CD4-positive, alpha-beta T cell treated with Interleukin-4 for 1 hour (primary cell): ENCODE measurements at regions not wholly inside any gene's neighbourhood (a gene's known extent, or its start where the extent isn't known, plus 50 kb on each side); places are given as distances from the start of the nearest gene placed in this dataset.
"Not testable (repeated sequence)": the region's sequence is repeated elsewhere in the genome, so short reads cannot be mapped to it uniquely, and the experiment has no call there.

ENCODE experiments used
- DNase-seq, 2 donors: peaks; one replicate each; pipeline ENCODE4 v3.0.0-alpha.2; 2020 to 2022

GRCh38 chr14:58755031-58755925 lies 117.5 kb downstream of the DACT1 start:
- DNase-seq = no peak

- DNase-seq = no peak
These were observed 122.4 kb downstream of the DACT1 start for GRCh38 chr14:58760121-58760520.

GRCh38 chr14:58762629-58763028 lies 124.9 kb downstream of the DACT1 start:
- no peak for DNase-seq

GRCh38 chr14:58763210-58763609 lies 125.4 kb downstream of the DACT1 start:
- no peak for DNase-seq

- no peak for DNase-seq
These were observed 127.7 kb downstream of the DACT1 start for GRCh38 chr14:58765418-58765831.

- DNase-seq = no peak
These were observed 128.1 kb downstream of the DACT1 start for GRCh38 chr14:58765843-58766242.

- DNase-seq = no peak
These were observed 131.4 kb downstream of the DACT1 start for GRCh38 chr14:58769011-58769643.

GRCh38 chr14:58769771-58770170 lies 132.0 kb downstream of the DACT1 start:
- DNase-seq = no peak

- no peak for DNase-seq
These were observed 132.8 kb downstream of the DACT1 start for GRCh38 chr14:58770491-58770982.

- DNase-seq = no peak
These were observed 133.3 kb downstream of the DACT1 start for GRCh38 chr14:58771016-58771415.

GRCh38 chr14:58772116-58772515 lies 134.4 kb downstream of the DACT1 start:
- no peak for DNase-seq

- DNase-seq = no peak
These were observed 135.2 kb downstream of the DACT1 start for GRCh38 chr14:58772794-58773620.

GRCh38 chr14:58774531-58774930 lies 136.8 kb downstream of the DACT1 start:
- DNase-seq = no peak

- not testable (repeated sequence) for DNase-seq
These were observed 137.4 kb downstream of the DACT1 start for GRCh38 chr14:58775130-58775529.

GRCh38 chr14:58776516-58776915 lies 138.8 kb downstream of the DACT1 start:
- DNase-seq = no peak

GRCh38 chr14:58777541-58777979 lies 139.8 kb downstream of the DACT1 start:
- no peak for DNase-seq

- no peak for DNase-seq
These were observed 140.4 kb downstream of the DACT1 start for GRCh38 chr14:58778202-58778601.

GRCh38 chr14:58779376-58779775 lies 141.6 kb downstream of the DACT1 start:
- DNase-seq = no peak

GRCh38 chr14:58780185-58780584 lies 142.4 kb downstream of the DACT1 start:
- DNase-seq = no peak

GRCh38 chr14:58780605-58781004 lies 142.8 kb downstream of the DACT1 start:
- no peak for DNase-seq

- DNase-seq = no peak
These were observed 144.2 kb downstream of the DACT1 start for GRCh38 chr14:58782011-58782410.

GRCh38 chr14:58783792-58784511 lies 146.2 kb downstream of the DACT1 start:
- no peak for DNase-seq
